GM18868 (cell line): ENCODE measurements at regions not wholly inside any gene's neighbourhood (a gene's known extent, or its start where the extent isn't known, plus 50 kb on each side); places are given as distances from the start of the nearest gene placed in this dataset.
A peak's percentile ranks its signal among the peaks of the same experiment; 100 is the strongest.

Experiments used
- ATAC-seq: cut with Tn5 transposase; IDR thresholded peaks from one replicate; pipeline ENCODE4 v1.9.1; 2021; ENCODE audit warnings: mild to moderate bottlenecking, moderate library complexity; ENCODE audit not compliant: unreplicated experiment

- no peak for ATAC-seq
Measured at GRCh38 chr18:78511666-78512601, 467.7 kb upstream of the SALL3 start.

GRCh38 chr18:78514910-78515670, 464.5 kb upstream of the SALL3 start:
- no peak for ATAC-seq

GRCh38 chr18:78517328-78517727, 462.3 kb upstream of the SALL3 start:
- ATAC-seq, result no peak

GRCh38 chr18:78517973-78518372, 461.6 kb upstream of the SALL3 start:
- ATAC-seq, result no peak

GRCh38 chr18:78518805-78519204, 460.8 kb upstream of the SALL3 start:
- no peak for ATAC-seq

- no peak for ATAC-seq
Measured at GRCh38 chr18:78519394-78520062, 460.1 kb upstream of the SALL3 start.

GRCh38 chr18:78521136-78521535, 458.5 kb upstream of the SALL3 start:
- ATAC-seq, result no peak

- no peak for ATAC-seq
Measured at GRCh38 chr18:78521744-78522143, 457.9 kb upstream of the SALL3 start.

GRCh38 chr18:78522507-78522906, 457.1 kb upstream of the SALL3 start:
- ATAC-seq, result no peak

- no peak for ATAC-seq
Measured at GRCh38 chr18:78523850-78524249, 455.8 kb upstream of the SALL3 start.

GRCh38 chr18:78525366-78526111, 454.1 kb upstream of the SALL3 start:
- peak; percentile 70 for ATAC-seq

GRCh38 chr18:78526275-78526674, 453.3 kb upstream of the SALL3 start:
- ATAC-seq, result no peak

GRCh38 chr18:78526923-78527711, 452.5 kb upstream of the SALL3 start:
- no peak for ATAC-seq

- no peak for ATAC-seq
Measured at GRCh38 chr18:78527984-78528383, 451.6 kb upstream of the SALL3 start.

GRCh38 chr18:78528411-78529258, 451.0 kb upstream of the SALL3 start:
- ATAC-seq, result no peak

GRCh38 chr18:78531637-78532036, 448.0 kb upstream of the SALL3 start:
- ATAC-seq, result no peak

- no peak for ATAC-seq
Measured at GRCh38 chr18:78538669-78539440, 440.8 kb upstream of the SALL3 start.
